ENCODE measurements at regions not wholly inside any gene's neighbourhood (a gene's known extent, or its start where the extent isn't known, plus 50 kb on each side); places are given as distances from the start of the nearest gene placed in this dataset.

DNA sequence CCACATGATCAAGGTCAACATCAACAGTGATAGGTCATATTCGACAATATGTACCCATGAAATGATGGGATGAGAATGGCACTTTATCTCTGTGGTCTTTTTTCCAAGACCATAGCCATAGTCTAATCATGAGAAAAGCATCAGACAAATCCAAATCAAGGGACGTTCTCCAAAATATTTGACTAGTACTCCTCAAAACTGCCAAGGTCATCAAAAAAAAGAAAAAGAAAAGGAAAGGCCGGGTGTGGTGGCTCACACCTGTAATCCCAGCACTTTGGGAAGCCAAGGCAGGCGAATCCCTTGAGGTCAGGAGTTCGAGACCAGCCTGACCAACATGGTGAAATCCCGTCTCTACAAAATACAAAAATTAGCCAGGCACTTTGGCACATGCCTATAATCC is 318.3 kb downstream of the TAFA4 start:
- whole genome bisulfite sequencing, 2 experiments (ENCODE audit: extremely low coverage in 1 of 2, insufficient coverage in 1 of 2, insufficient read length in 1 of 2, insufficient replicate concordance in 2 of 2, low coverage in 1 of 2, low lambda C conversion rate in 2 of 2, missing lambda C conversion rate in 1 of 2), result 86% methylated on average over 3 of the region's 6 CpGs; no CpG with 5 or more reads in 1 of the 2 experiments
- H3K27ac ChIP-seq (ENCODE audit: low read depth, low read length), result no peak overlapping the region

More for the DNA sequence above, 318.3 kb downstream of the TAFA4 start:
- no peak overlapping the region for H4K8ac ChIP-seq (ENCODE audit: extremely low read depth, insufficient read depth, low read length)
- peaks cover 8 to 13% of the 10 kb centered on the region in 2 experiments; a peak in 2 of 4 replicates for H3K9me3 ChIP-seq (ENCODE audit: insufficient read depth in 2 of 2, low read depth in 1 of 2, low read length in 1 of 2)
- no peak overlapping the region for H2BK120ac ChIP-seq (replicated peaks; ENCODE audit: low read depth, low read length)
- no peak overlapping the region for H2BK12ac ChIP-seq (ENCODE audit: low read depth, low read length)
- no peak overlapping the region for H3K23ac ChIP-seq (ENCODE audit: insufficient read length)
- H3K56ac ChIP-seq (replicated peaks; ENCODE audit: insufficient read length, low read depth, low read length), result no peak overlapping the region
- no peak overlapping the region for H2AFZ ChIP-seq (ENCODE audit: low read length)
- FAIRE-seq (no peak), DNase-seq (ENCODE audit: low read depth in 1 of 2, low spot score in 2 of 2) (no peak)
- TF ChIP-seq MAFK (IDR thresholded peaks at IDR 0.05; ENCODE audit: low read depth, low read length), result no peak
- TF ChIP-seq POU5F1 (IDR thresholded peaks at IDR 0.05; ENCODE audit: low read depth, low read length), result no peak
- TF ChIP-seq GTF2F1 (IDR thresholded peaks at IDR 0.05; ENCODE audit: borderline replicate concordance, low read depth, low read length), result no peak
- no peaks in the 10 kb centered on the region for H3K79me2 ChIP-seq (ENCODE audit: control insufficient read depth in 1 of 2, insufficient read depth in 2 of 2, low read length in 2 of 2)
- no peaks in the 10 kb centered on the region for H3K23me2 ChIP-seq (ENCODE audit: low read depth, low read length)
- no peaks in the 10 kb centered on the region for H3K4me1 ChIP-seq (replicated peaks in 1 of 4; ENCODE audit: control insufficient read depth in 3 of 4, insufficient read depth in 4 of 4, low read length in 3 of 4)
- H2BK20ac ChIP-seq (ENCODE audit: low read length), result no peak overlapping the region
- H4K20me1 ChIP-seq (replicated peaks in 1 of 2; ENCODE audit: control insufficient read depth in 1 of 2, insufficient read depth in 2 of 2, low read length in 2 of 2), result no peaks in the 10 kb centered on the region
- H2AK5ac ChIP-seq (ENCODE audit: low read depth, low read length), result no peak overlapping the region
- POLR2A ChIA-PET (ENCODE audit: partially characterized antibody), result no interaction called here
- H3K4me3 ChIP-seq (ENCODE audit: extremely low read depth in 1 of 4, insufficient read depth in 2 of 4, low read depth in 3 of 4, low read length in 4 of 4), result no peak overlapping the region
- no peak overlapping the region for H3K14ac ChIP-seq (ENCODE audit: insufficient read length)
- no peak overlapping the region for H3K4me2 ChIP-seq (ENCODE audit: insufficient read depth in 1 of 2, low read depth in 2 of 2, low read length in 2 of 2)
- no peak overlapping the region for H3K4ac ChIP-seq (replicated peaks; ENCODE audit: insufficient read length, low read depth, low read length)
- H3K79me1 ChIP-seq (ENCODE audit: low read depth, low read length), result no peaks in the 10 kb centered on the region
- no peak overlapping the region for H4K91ac ChIP-seq (replicated peaks; ENCODE audit: insufficient read length, low read length)
- H3K18ac ChIP-seq (ENCODE audit: extremely low read depth, low read length), result no peak overlapping the region
- CTCF ChIA-PET (ENCODE audit: partially characterized antibody), result no interaction called here
- H3K9ac ChIP-seq (replicated peaks in 1 of 4; ENCODE audit: extremely low read depth in 1 of 4, low read depth in 3 of 4, low read length in 3 of 4), result no peak overlapping the region
- H3K27me3 ChIP-seq (replicated peaks in 1 of 4; ENCODE audit: control insufficient read depth in 3 of 4, extremely low read depth in 1 of 4, insufficient read depth in 3 of 4, low read length in 3 of 4), result no peaks in the 10 kb centered on the region
- H2BK15ac ChIP-seq (ENCODE audit: low read length), result no peak overlapping the region
- no peaks in the 10 kb centered on the region for H3K36me3 ChIP-seq (ENCODE audit: control insufficient read depth in 2 of 4, insufficient read depth in 4 of 4, low read length in 3 of 4)
- H2BK5ac ChIP-seq (ENCODE audit: low read depth, low read length), result no peak overlapping the region
- H4K5ac ChIP-seq (ENCODE audit: insufficient read length, low read depth, low read length), result no peak overlapping the region
